Activated CD4-positive, alpha-beta T cell treated with anti-CD3 and anti-CD28 coated beads for 48 hours (primary cell): ENCODE measurements at regions not wholly inside any gene's neighbourhood (a gene's known extent, or its start where the extent isn't known, plus 50 kb on each side); places are given as distances from the start of the nearest gene placed in this dataset.

Experiments used
- DNase-seq: peaks from one replicate; pipeline ENCODE4 v3.0.0-alpha.2; 2020

DNA sequence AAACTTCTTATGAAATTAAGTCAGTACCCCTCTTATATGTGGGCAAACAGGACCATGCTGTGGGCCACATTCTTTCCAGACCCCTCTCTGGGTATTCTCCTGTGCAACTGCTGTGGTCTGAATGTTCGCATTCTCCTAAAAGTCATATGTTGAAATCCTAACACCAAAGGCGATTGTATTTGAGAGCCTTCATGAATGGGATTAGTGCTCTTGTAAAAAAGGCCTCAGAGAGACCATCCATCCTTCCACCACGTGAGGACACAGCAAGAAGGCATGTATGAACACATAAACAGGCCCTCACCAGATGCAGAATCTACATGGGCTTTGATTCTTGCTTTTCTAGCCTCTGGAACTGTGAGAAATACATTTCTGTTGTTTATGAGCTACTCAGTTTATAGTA, 68.0 kb upstream of the NAALADL2 start:
- no peak for DNase-seq

- DNase-seq = no peak
Observed at GRCh38 chr3:174792864-174793263, 66.3 kb upstream of the NAALADL2 start.
